Parathyroid adenoma (tissue), 2 donors: ENCODE measurements at regions not wholly inside any gene's neighbourhood (a gene's known extent, or its start where the extent isn't known, plus 50 kb on each side); places are given as distances from the start of the nearest gene placed in this dataset.

Experiments used
- H2AFZ ChIP-seq: fragments of 300-600 bp; sonication (generic); one replicate; pipeline ENCODE4 v1.7.0; 2017; ENCODE audit warnings: antibody characterized with exemption, mild to moderate bottlenecking
- H3K27ac ChIP-seq: fragments of 300-600 bp; sonication (generic); one replicate; pipeline ENCODE4 v1.7.0; 2017
- H3K27me3 ChIP-seq: fragments of 300-600 bp; sonication (generic); one replicate; pipeline ENCODE4 v1.7.0; 2017; ENCODE audit warnings: low read length; ENCODE audit not compliant: control insufficient read depth, insufficient read depth
- H3K36me3 ChIP-seq: fragments of 300-600 bp; sonication (generic); one replicate; pipeline ENCODE4 v1.7.0; 2017; ENCODE audit warnings: low read length; ENCODE audit not compliant: control insufficient read depth, insufficient read depth
- H3K4me1 ChIP-seq: fragments of 300-600 bp; sonication (generic); one replicate; pipeline ENCODE4 v1.7.0; 2017; ENCODE audit warnings: control low read depth
- H3K4me2 ChIP-seq: fragments of 300-600 bp; sonication (generic); one replicate; pipeline ENCODE4 v1.7.0; 2017; ENCODE audit warnings: low read length
- H3K4me3 ChIP-seq: fragments of 300-600 bp; sonication (generic); one replicate; pipeline ENCODE4 v1.7.0; 2017; ENCODE audit warnings: low read depth, low read length
- H3K79me2 ChIP-seq: fragments of 300-600 bp; sonication (generic); one replicate; pipeline ENCODE4 v1.7.0; 2017; ENCODE audit warnings: control low read depth
- H3K9ac ChIP-seq: fragments of 300-600 bp; sonication (generic); one replicate; pipeline ENCODE4 v1.7.0; 2017; ENCODE audit warnings: mild to moderate bottlenecking
- H3K9me3 ChIP-seq: fragments of 300-600 bp; sonication (generic); one replicate; pipeline ENCODE4 v1.7.0; 2017; ENCODE audit warnings: low read length; ENCODE audit not compliant: control insufficient read depth
- TF ChIP-seq, protein P1 (sequence below): fragments of 300-600 bp; sonication (generic); IDR thresholded peaks from one replicate; pipeline ENCODE4 v1.7.0; 2017; ENCODE audit warnings: antibody characterized with exemption, mild to moderate bottlenecking
- donor health status: primary hyperparathyroidism.

DNA sequence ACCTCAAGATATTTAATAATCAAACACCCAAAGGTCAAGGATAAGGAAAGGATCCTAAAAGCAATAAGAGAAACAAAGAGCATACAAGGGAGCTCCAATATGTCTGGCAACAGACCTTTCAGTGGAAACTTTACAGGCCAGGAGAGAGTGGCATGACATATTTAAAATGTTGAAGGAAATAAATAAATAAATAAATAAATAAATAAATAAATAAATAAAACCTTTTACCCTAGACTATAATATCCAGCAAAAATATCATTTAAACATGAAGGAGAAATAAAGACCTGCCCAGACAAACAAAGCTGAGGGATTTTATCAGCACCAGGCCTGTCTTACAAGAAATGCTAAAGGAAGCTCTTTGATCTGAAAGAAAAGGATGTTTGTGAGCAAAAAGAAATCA is 367.8 kb upstream of the PBX1 start:
- TF ChIP-seq, protein P1, sequence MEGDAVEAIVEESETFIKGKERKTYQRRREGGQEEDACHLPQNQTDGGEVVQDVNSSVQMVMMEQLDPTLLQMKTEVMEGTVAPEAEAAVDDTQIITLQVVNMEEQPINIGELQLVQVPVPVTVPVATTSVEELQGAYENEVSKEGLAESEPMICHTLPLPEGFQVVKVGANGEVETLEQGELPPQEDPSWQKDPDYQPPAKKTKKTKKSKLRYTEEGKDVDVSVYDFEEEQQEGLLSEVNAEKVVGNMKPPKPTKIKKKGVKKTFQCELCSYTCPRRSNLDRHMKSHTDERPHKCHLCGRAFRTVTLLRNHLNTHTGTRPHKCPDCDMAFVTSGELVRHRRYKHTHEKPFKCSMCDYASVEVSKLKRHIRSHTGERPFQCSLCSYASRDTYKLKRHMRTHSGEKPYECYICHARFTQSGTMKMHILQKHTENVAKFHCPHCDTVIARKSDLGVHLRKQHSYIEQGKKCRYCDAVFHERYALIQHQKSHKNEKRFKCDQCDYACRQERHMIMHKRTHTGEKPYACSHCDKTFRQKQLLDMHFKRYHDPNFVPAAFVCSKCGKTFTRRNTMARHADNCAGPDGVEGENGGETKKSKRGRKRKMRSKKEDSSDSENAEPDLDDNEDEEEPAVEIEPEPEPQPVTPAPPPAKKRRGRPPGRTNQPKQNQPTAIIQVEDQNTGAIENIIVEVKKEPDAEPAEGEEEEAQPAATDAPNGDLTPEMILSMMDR: no peak
- Histone ChIP-seq H3K27me3 (no peaks in the 10 kb centered on the region), H3K4me3 (no peak overlapping the region), H3K9me3 (no peaks in the 10 kb centered on the region), H2AFZ (no peak overlapping the region), H3K4me1 (no peaks in the 10 kb centered on the region), H3K79me2 (no peaks in the 10 kb centered on the region), H3K9ac (no peak overlapping the region), H3K4me2 (no peak overlapping the region), H3K27ac (no peak overlapping the region), H3K36me3 (no peaks in the 10 kb centered on the region)

DNA sequence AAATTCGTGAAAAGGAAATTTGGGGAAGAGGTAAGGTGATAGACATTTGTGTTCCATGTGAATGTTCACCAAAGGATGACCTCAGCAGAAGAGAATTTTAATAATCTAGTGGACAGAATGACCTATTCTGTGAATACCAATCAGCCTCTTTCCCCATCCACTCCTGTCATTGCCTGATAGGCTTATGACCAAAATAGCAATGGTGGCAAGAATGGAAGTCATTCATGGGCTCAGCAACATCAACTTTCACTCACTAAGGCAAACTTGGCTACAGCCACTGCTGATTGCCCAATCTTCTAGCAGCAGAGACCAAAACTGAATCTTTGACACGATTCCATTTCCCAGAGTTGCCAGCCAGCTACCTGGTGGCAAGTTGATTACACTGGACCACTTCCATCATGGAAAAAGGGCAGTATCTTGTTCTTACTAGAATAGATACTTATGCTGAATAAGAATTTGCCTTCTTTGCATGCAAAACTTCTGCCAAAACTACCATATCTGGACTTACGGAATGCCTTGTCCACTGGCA is 348.7 kb upstream of the PBX1 start:
- TF ChIP-seq, protein P1: no peak
- H3K27me3 ChIP-seq: no peaks in the 10 kb centered on the region
- H3K4me1 ChIP-seq: no peaks in the 10 kb centered on the region
- H3K4me2 ChIP-seq: no peak overlapping the region
- H3K4me3 ChIP-seq: no peak overlapping the region
- no peak overlapping the region for H3K9ac ChIP-seq
- H2AFZ ChIP-seq: no peak overlapping the region
- H3K9me3 ChIP-seq: no peaks in the 10 kb centered on the region
- H3K79me2 ChIP-seq: no peaks in the 10 kb centered on the region
- H3K27ac ChIP-seq: no peak overlapping the region
- no peaks in the 10 kb centered on the region for H3K36me3 ChIP-seq

DNA sequence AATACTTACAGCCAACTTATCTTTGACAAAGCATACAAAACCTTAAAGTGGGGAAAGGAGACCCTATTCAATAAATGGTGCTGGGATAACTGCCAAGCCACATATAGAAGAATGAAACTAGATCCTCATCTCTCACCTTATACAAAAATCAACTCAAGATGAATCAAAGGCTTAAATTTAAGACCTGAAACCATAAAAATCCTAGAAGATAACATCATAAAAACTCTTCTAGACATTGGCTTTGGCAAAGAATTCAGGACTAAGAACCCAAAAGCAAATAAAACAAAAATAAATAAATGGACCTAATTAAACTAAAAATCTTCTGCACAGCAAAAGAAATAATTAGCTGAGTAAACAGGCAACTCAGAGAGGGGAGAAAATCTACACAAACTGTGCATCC is 335.6 kb upstream of the PBX1 start:
- Histone ChIP-seq H2AFZ (no peak overlapping the region), H3K36me3 (no peaks in the 10 kb centered on the region), H3K4me3 (no peak overlapping the region), H3K27me3 (no peaks in the 10 kb centered on the region), H3K4me1 (no peaks in the 10 kb centered on the region), H3K4me2 (no peak overlapping the region), H3K27ac (no peak overlapping the region), H3K79me2 (no peaks in the 10 kb centered on the region), H3K9ac (no peak overlapping the region), H3K9me3 (no peaks in the 10 kb centered on the region)
- TF ChIP-seq, protein P1: no peak

DNA sequence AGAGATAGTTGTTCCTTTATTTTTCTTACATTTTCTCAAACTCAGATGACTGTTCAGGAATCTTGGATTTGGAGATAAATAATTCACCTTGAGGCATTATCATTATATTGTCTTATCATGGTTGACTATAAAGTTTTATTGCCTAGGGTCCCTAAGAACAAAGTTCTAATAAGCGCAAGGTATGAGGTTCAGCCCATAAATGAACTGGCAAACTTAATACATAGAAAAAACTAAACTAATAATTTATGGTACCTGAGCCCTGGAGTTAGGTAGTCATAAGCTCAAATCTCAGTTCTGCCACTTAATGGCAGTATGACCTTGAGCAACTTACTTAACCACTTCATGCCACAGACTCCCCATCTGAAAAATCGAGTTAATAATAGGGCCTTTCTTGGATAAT is 334.0 kb upstream of the PBX1 start:
- H3K36me3 ChIP-seq: no peaks in the 10 kb centered on the region
- H3K79me2 ChIP-seq: no peaks in the 10 kb centered on the region
- H3K9ac ChIP-seq: no peak overlapping the region
- no peak overlapping the region for H2AFZ ChIP-seq
- H3K4me2 ChIP-seq: no peak overlapping the region
- no peaks in the 10 kb centered on the region for H3K27me3 ChIP-seq
- H3K27ac ChIP-seq: no peak overlapping the region
- TF ChIP-seq, protein P1: no peak
- no peak overlapping the region for H3K4me3 ChIP-seq
- H3K9me3 ChIP-seq: no peaks in the 10 kb centered on the region
- H3K4me1 ChIP-seq: no peaks in the 10 kb centered on the region

DNA sequence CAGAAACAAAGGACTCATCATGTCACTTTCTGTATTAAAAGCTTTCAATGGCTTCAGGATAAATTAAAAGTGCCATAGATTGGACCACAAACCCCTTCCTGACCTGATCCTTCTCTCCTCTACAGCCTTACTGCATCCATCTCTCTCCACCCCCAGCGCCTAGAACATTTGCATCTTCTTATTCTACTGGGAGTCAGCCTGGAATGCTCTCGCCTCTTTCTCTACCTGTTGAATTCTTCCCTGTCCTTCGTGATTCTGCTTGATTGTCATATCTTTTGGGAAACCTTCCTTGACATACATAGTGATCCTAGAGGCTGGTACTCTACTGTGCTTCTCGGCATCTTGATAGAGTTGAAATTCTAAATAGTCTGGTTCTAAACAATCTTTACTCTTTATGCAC is 332.0 kb upstream of the PBX1 start:
- TF ChIP-seq, protein P1: no peak
- Histone ChIP-seq H3K79me2 (no peaks in the 10 kb centered on the region), H3K4me2 (no peak overlapping the region), H3K27me3 (no peaks in the 10 kb centered on the region), H3K9me3 (no peaks in the 10 kb centered on the region), H3K4me1 (no peaks in the 10 kb centered on the region), H2AFZ (no peak overlapping the region), H3K9ac (no peak overlapping the region), H3K36me3 (no peaks in the 10 kb centered on the region), H3K4me3 (no peak overlapping the region), H3K27ac (no peak overlapping the region)
